Iris pigment epithelial cell (primary cell): ENCODE measurements at regions not wholly inside any gene's neighbourhood (a gene's known extent, or its start where the extent isn't known, plus 50 kb on each side); places are given as distances from the start of the nearest gene placed in this dataset.

ENCODE experiments used
- DNase-seq: peaks from one replicate; pipeline ENCODE4 v3.0.0-alpha.2; 2011; ENCODE audit warnings: low read depth

GRCh38 chr15:97023488-97023844, 693.0 kb downstream of the NR2F2 start:
- peak; percentile 34 for DNase-seq

- peak; percentile 23 for DNase-seq
These were observed 696.3 kb downstream of the NR2F2 start for GRCh38 chr15:97026781-97027180.

- no peak for DNase-seq
These were observed 697.3 kb downstream of the NR2F2 start for GRCh38 chr15:97027772-97028171.

- DNase-seq, result no peak
These were observed 699.8 kb downstream of the NR2F2 start for GRCh38 chr15:97030251-97030650.

- DNase-seq, result peak; percentile 19
These were observed 705.8 kb downstream of the NR2F2 start for GRCh38 chr15:97036301-97036700.

DNA sequence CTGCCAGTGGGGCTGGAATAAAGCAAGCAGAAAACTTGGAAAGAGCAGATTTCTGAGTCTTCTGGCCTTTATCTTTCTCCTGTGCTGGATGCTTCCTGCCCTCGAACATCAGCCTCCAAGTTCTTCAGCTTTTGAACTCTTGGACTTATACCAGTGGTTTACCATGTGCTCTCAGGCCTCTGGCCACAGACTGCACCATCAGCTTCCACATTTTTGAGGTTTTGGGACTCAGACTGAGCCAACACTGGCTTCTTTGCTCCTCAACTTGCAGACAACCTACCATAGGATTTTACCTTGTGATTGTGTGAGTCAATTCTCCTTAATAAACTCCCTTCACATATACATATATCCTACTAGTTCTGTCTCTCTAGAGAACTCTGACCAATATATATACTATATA, 706.6 kb downstream of the NR2F2 start:
- DNase-seq, result peak; percentile 49

DNA sequence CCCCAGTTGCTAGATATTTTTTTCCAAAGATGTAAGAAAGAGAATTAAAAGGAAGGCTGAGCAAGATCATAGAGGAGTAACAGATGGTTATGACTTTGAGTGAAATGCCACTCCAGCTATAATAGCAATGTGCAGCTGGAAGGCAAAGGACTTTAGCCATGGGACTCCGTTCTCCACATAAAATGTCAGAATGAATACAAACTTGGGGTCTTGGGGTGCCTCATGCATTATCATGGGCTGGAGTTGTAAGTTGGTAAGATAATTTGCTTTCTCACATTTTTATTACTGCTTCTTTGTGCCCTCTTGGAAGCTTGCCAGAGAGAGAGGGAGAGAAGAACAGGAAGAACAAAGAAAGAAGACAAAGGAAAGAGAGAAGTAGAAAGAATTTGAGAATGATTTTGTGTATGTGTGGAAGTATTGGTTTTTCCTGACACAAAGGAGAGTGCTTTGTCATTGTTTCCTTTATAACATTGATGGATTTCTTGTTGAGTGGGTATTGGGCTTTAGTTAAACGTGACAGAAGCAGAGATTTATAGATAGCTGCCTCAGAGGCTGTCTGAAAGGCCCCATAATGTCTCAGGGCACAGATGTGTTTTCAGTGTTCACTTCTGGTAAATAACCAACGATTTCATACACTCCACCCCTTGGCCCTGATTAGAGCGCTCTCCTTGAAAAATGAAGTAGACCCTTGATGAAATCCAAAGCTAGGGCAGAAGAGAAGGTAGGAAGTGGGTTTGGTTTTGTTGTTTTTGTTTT, 715.3 kb downstream of the NR2F2 start:
- no peak for DNase-seq

GRCh38 chr15:97052513-97052912, 722.0 kb downstream of the NR2F2 start:
- no peak for DNase-seq

DNA sequence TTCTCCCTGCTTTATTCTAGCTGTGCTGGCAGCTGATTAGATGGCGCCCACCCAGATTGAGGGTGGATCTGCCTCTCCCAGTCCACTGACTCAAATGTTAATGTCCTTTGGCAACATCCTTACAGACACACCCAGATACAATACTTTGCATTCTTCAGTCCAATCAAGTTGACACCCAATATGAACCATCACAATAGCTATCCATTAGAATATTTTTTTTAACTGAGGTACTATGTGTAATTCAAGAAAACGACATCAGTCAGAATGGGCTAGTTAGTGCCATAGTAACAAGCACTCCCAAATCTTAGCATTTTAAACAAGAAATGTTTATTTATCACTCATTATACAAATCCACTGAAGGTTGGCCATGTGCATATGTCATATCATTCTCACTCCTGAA, 723.1 kb downstream of the NR2F2 start:
- no peak for DNase-seq

DNA sequence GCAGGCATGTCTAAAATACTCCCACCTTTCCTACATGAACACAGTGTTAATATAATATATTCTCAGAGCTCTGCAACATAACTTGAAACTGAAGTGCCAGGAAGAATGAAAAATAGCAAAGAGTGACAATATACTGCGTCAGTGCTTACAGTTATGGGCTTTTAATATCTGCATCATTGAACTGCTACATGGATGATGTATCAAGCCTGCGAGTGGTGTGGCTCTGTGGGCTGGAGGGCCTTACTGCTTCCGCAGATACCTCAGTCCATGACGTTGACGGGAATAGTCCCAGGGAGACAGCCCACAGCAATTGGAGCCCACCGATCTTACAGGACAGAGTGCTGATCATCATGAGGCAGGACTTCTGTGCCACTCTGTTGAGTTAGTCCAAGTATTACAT, 727.0 kb downstream of the NR2F2 start:
- DNase-seq, result no peak

DNA sequence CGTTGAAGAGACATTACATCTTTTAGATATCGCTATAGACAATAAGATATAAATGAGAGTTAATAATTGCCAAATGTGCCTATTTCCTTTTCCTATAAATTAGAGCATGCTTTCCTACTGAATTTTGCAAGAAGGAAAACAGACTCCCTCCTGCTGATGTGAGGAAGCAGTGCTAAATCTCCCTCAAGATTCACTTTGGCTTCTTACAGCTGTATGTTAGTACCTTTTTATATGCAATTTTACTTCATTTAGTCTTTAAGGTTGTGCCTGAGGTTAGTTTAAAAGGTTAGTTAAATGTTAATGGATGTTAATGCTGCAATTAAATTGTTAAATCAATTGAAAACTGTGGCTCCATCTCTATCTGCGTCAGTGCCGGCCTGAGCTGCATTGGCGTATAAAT, 728.8 kb downstream of the NR2F2 start:
- DNase-seq, result no peak

DNA sequence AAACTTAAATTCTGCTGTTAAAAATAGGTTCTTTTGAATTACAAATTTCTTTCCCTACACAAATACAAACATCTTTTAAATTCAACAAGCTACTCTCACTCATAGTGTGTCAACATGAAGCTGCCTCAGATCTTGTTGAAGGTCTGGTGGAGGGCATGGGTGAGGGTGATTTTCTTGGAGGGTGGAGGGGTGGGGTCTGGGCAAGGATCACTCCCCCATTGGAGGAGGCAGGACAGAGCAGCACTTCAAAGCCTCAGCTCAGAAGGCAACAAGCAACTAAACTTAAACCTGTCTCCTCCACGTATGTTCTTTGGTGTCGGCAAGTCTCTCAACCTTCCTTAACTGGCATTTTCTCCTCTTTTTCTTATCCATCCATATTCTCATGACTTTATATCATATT, 730.9 kb downstream of the NR2F2 start:
- DNase-seq, result no peak

- DNase-seq, result no peak
These were observed 741.2 kb downstream of the NR2F2 start for GRCh38 chr15:97071668-97072067.

GRCh38 chr15:97072545-97072944, 742.0 kb downstream of the NR2F2 start:
- DNase-seq, result no peak

DNA sequence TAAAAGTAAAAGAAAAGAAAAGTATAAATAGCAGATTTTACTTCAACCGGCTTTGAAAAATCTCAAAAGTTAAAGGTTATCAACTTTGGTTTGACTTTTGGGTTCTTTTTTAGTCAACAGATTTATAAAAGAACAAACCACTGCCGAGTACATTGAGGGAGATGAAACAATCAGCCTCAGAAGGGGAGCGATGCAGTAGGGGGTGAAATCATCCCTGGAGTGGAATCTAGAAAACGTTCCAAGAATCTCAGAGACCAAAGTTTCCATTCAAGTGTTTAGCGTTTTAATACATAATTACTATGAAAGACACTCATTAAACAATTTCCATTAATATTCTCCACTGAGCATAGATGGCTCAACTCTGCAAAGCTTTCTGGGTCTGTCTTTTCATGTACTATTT, 745.5 kb downstream of the NR2F2 start:
- no peak for DNase-seq

GRCh38 chr15:97077975-97078374, 747.5 kb downstream of the NR2F2 start:
- DNase-seq, result no peak

DNA sequence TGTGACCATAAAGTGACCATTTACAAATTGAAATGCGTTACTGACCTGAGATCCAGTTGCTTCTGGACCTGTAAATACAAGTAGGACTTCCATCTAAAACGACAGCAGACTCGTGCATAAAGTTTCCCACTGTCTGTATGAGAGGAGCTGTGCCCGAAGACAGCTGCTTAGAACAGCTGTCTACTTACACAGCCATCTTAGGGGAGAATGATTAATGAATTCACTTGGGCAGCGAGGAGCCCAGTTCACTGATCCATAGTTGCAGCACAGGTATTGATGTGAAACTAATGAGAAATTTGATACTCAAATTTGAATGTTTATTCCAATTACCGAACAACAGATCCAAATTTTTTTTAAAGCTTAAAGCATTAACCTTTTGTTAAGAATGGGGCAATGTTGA, 748.1 kb downstream of the NR2F2 start:
- DNase-seq, result no peak

- no peak for DNase-seq
These were observed 751.2 kb downstream of the NR2F2 start for GRCh38 chr15:97081666-97082226.

- no peak for DNase-seq
These were observed 752.3 kb downstream of the NR2F2 start for GRCh38 chr15:97082830-97083229.

DNA sequence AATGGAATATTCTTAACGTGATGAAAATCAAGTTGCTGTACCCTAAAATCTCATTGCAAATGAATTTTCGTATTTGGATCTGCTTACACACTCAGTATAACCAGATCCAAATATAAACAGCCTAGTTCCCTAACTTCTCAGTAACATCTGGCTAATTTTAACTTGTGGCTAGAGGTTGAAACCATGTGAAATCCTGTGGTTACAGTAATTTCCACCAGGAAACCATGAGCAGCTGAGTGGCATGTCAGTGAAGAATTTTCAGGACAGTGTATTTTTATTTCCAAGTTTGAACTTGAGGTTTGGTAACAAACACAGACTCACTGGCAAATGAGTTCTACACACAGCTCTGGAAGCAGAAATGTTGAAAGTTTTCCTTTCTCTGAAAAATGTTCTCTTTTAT, 754.1 kb downstream of the NR2F2 start:
- DNase-seq, result peak; percentile 48

DNA sequence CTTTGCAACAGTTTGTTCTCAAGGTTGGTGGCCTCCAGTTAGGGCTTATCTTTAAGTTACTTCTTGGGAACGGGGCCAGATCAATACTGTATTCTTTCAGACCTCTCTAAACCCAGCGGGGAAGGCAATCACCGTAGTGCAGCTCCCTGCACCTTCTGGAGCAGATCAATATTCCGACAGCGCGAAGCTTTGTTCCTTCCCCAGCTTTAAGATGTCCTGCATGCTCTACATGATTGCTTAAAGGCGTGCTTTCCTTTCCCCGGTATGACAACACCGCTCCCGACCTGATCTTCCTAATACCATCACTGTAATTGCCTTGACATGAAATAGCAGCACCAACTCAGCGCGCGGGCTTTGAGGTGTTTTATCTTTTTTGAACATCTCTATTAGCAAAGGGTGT, 755.2 kb downstream of the NR2F2 start:
- DNase-seq, result no peak

- DNase-seq, result peak; percentile 2
These were observed 756.7 kb downstream of the NR2F2 start for GRCh38 chr15:97087006-97087741.

- DNase-seq, result no peak
These were observed 760.6 kb downstream of the NR2F2 start for GRCh38 chr15:97091093-97091492.
